ENCODE measurements at regions not wholly inside any gene's neighbourhood (a gene's known extent, or its start where the extent isn't known, plus 50 kb on each side); places are given as distances from the start of the nearest gene placed in this dataset.
"Not testable (repeated sequence)": the region's sequence is repeated elsewhere in the genome, so short reads cannot be mapped to it uniquely, and the experiment has no call there.

- no peak overlapping the region for H3K4me3 Mint-ChIP-seq (ENCODE audit: unreplicated experiment)
- TF ChIP-seq CTCF (IDR thresholded peaks at IDR 0.05; ENCODE audit: partially characterized antibody, unreplicated experiment) = no peak
- no peak overlapping the region for H3K27ac Mint-ChIP-seq (ENCODE audit: unreplicated experiment)
- no peaks in the 10 kb centered on the region for H3K4me1 Mint-ChIP-seq (ENCODE audit: low read depth, unreplicated experiment)
- no peaks in the 10 kb centered on the region for H3K27me3 Mint-ChIP-seq (ENCODE audit: unreplicated experiment)
- DNase-seq = no peak
- H3K9me3 Mint-ChIP-seq (ENCODE audit: unreplicated experiment) = peaks cover 2% of the 10 kb centered on the region
- H3K36me3 Mint-ChIP-seq (ENCODE audit: unreplicated experiment) = no peaks in the 10 kb centered on the region
Measured at GRCh38 chr20:58033026-58033536, 195.4 kb downstream of the ANKRD60 start.

- Mint-ChIP-seq H3K27ac (ENCODE audit: unreplicated experiment) (no peak overlapping the region), H3K4me3 (ENCODE audit: unreplicated experiment) (no peak overlapping the region), H3K4me1 (ENCODE audit: low read depth, unreplicated experiment) (no peaks in the 10 kb centered on the region), H3K36me3 (ENCODE audit: unreplicated experiment) (no peaks in the 10 kb centered on the region), H3K9me3 (ENCODE audit: unreplicated experiment) (no peaks in the 10 kb centered on the region), H3K27me3 (ENCODE audit: unreplicated experiment) (no peaks in the 10 kb centered on the region)
- TF ChIP-seq CTCF (IDR thresholded peaks at IDR 0.05; ENCODE audit: partially characterized antibody, unreplicated experiment) = no peak
- DNase-seq = no peak
Measured at GRCh38 chr20:58032599-58032998, 195.9 kb downstream of the ANKRD60 start.

- H3K27me3 Mint-ChIP-seq (ENCODE audit: unreplicated experiment); H3K9me3 Mint-ChIP-seq (ENCODE audit: unreplicated experiment); H3K4me1 Mint-ChIP-seq (ENCODE audit: low read depth, unreplicated experiment): not testable (repeated sequence)
Measured at GRCh38 chr20:58031350-58031749, 197.1 kb downstream of the ANKRD60 start.

GRCh38 chr20:58028123-58028522, 200.3 kb downstream of the ANKRD60 start:
- H3K27ac Mint-ChIP-seq (ENCODE audit: unreplicated experiment) = no peak overlapping the region
- TF ChIP-seq CTCF (IDR thresholded peaks at IDR 0.05; ENCODE audit: partially characterized antibody, unreplicated experiment) = no peak
- no peak for DNase-seq
- H3K4me1 Mint-ChIP-seq (ENCODE audit: low read depth, unreplicated experiment) = peaks cover 9% of the 10 kb centered on the region
- no peaks in the 10 kb centered on the region for H3K9me3 Mint-ChIP-seq (ENCODE audit: unreplicated experiment)
- H3K36me3 Mint-ChIP-seq (ENCODE audit: unreplicated experiment) = no peaks in the 10 kb centered on the region
- peaks cover 8% of the 10 kb centered on the region for H3K27me3 Mint-ChIP-seq (ENCODE audit: unreplicated experiment)
- no peak overlapping the region for H3K4me3 Mint-ChIP-seq (ENCODE audit: unreplicated experiment)

More at GRCh38 chr20:58031350-58031749, 197.1 kb downstream of the ANKRD60 start:
- H3K27ac Mint-ChIP-seq (ENCODE audit: unreplicated experiment); DNase-seq; H3K4me3 Mint-ChIP-seq (ENCODE audit: unreplicated experiment); H3K36me3 Mint-ChIP-seq (ENCODE audit: unreplicated experiment): not testable (repeated sequence)

- Mint-ChIP-seq H3K4me3 (ENCODE audit: unreplicated experiment) (no peak overlapping the region), H3K9me3 (ENCODE audit: unreplicated experiment) (no peaks in the 10 kb centered on the region), H3K36me3 (ENCODE audit: unreplicated experiment) (no peaks in the 10 kb centered on the region), H3K27ac (ENCODE audit: unreplicated experiment) (no peak overlapping the region), H3K4me1 (ENCODE audit: low read depth, unreplicated experiment) (peaks cover 10% of the 10 kb centered on the region), H3K27me3 (ENCODE audit: unreplicated experiment) (peaks cover 8% of the 10 kb centered on the region)
- no peak for TF ChIP-seq CTCF (IDR thresholded peaks at IDR 0.05; ENCODE audit: partially characterized antibody, unreplicated experiment)
- no peak for DNase-seq
Measured at GRCh38 chr20:58026361-58026760, 202.1 kb downstream of the ANKRD60 start.

Data from glutamatergic neuron (in vitro differentiated cells).